Trophoblast cell (in vitro differentiated cells and primary cell): ENCODE measurements at regions not wholly inside any gene's neighbourhood (a gene's known extent, or its start where the extent isn't known, plus 50 kb on each side); places are given as distances from the start of the nearest gene placed in this dataset.

Experiments
- DNase-seq, 2 donors: peaks; one replicate each; pipeline ENCODE4 v3.0.0-alpha.2; 2016
- H2AFZ ChIP-seq: 2 replicates; pipeline ENCODE4 v1.6.1; 2013; ENCODE audit warnings: low read length, moderate library complexity, mild to moderate bottlenecking; ENCODE audit not compliant: insufficient read depth, poor library complexity
- H2AK5ac ChIP-seq: 2 replicates; pipeline ENCODE4 v1.6.1; 2013; ENCODE audit warnings: mild to moderate bottlenecking, low read length
- H2BK120ac ChIP-seq: 2 replicates; pipeline ENCODE4 v1.6.1; 2013; ENCODE audit warnings: low read length, mild to moderate bottlenecking, moderate library complexity; ENCODE audit not compliant: insufficient read depth, poor library complexity
- H2BK12ac ChIP-seq: 2 replicates; pipeline ENCODE4 v1.6.1; 2013; ENCODE audit warnings: mild to moderate bottlenecking, low read length, moderate library complexity
- H2BK5ac ChIP-seq: 2 replicates; pipeline ENCODE4 v1.6.1; 2013; ENCODE audit warnings: low read length, low read depth, moderate library complexity, mild to moderate bottlenecking; ENCODE audit not compliant: poor library complexity
- H3K14ac ChIP-seq: 2 replicates; pipeline ENCODE4 v1.6.1; 2013; ENCODE audit warnings: mild to moderate bottlenecking, low read length
- H3K18ac ChIP-seq: 2 replicates; pipeline ENCODE4 v1.6.1; 2013; ENCODE audit warnings: mild to moderate bottlenecking, low read length
- H3K23ac ChIP-seq: 2 replicates; pipeline ENCODE4 v1.6.1; 2013; ENCODE audit warnings: low read length
- H3K27ac ChIP-seq: 2 replicates; pipeline ENCODE4 v1.5.1; 2013; ENCODE audit warnings: low read depth, mild to moderate bottlenecking, inconsistent platforms, low read length, moderate library complexity
- H3K27me3 ChIP-seq: 2 replicates; pipeline ENCODE4 v1.6.1; 2013; ENCODE audit warnings: inconsistent platforms, mild to moderate bottlenecking, low read length, moderate library complexity; ENCODE audit not compliant: insufficient read depth
- H3K36me3 ChIP-seq, 2 experiments: 1 replicate in 1 of 2; 2 replicates in 1 of 2; pipeline ENCODE4 v1.6.1; 2013; ENCODE audit warnings: low read length in 2 of 2, mild to moderate bottlenecking in 2 of 2, moderate library complexity in 1 of 2; ENCODE audit not compliant: insufficient read depth in 2 of 2, control insufficient read depth in 1 of 2
- H3K4ac ChIP-seq: 2 replicates; pipeline ENCODE4 v1.6.1; 2013; ENCODE audit warnings: low read depth, mild to moderate bottlenecking, low read length, moderate library complexity
- H3K4me1 ChIP-seq, 2 experiments: 1 replicate in 1 of 2; 2 replicates in 1 of 2; pipeline ENCODE4 v1.6.1; 2013; ENCODE audit warnings: low read length in 2 of 2, mild to moderate bottlenecking in 2 of 2, moderate library complexity in 1 of 2; ENCODE audit not compliant: insufficient read depth in 2 of 2, control insufficient read depth in 1 of 2
- H3K4me2 ChIP-seq: 2 replicates; pipeline ENCODE4 v1.6.1; 2013; ENCODE audit warnings: inconsistent platforms, mild to moderate bottlenecking, low read length, moderate library complexity
- H3K4me3 ChIP-seq: 2 replicates; pipeline ENCODE4 v1.5.1; 2013; ENCODE audit warnings: mild to moderate bottlenecking, low read depth, low read length, inconsistent platforms
- H3K79me1 ChIP-seq: one replicate; pipeline ENCODE4 v1.6.1; 2013; ENCODE audit warnings: low read length
- H3K79me2 ChIP-seq: 2 replicates; pipeline ENCODE4 v1.6.1; 2013; ENCODE audit warnings: low read length, mild to moderate bottlenecking; ENCODE audit not compliant: control insufficient read depth, insufficient read depth, poor library complexity
- H3K9ac ChIP-seq: 2 replicates; pipeline ENCODE4 v1.6.1; 2013; ENCODE audit warnings: mild to moderate bottlenecking, low read length
- H3K9me3 ChIP-seq: 2 replicates; pipeline ENCODE4 v1.6.1; 2013; ENCODE audit warnings: low read depth, mild to moderate bottlenecking, control low read depth, inconsistent platforms, low read length; ENCODE audit not compliant: insufficient read depth
- H4K12ac ChIP-seq: 2 replicates; pipeline ENCODE4 v1.6.1; 2013; ENCODE audit warnings: low read depth, mild to moderate bottlenecking, low read length, moderate library complexity
- H4K8ac ChIP-seq: 2 replicates; pipeline ENCODE4 v1.6.1; 2013; ENCODE audit warnings: low read depth, mild to moderate bottlenecking, low read length, moderate library complexity
- H4K91ac ChIP-seq: one replicate; pipeline ENCODE4 v1.6.1; 2013; ENCODE audit warnings: low read depth, mild to moderate bottlenecking, low read length, moderate library complexity
- WGBS: extraction: QIAGEN DNeasy Blood & Tissue Kit; methylation state at CpG from one replicate; pipeline ENCODE4 v1.1.7; 2013; ENCODE audit warnings: missing lambda C conversion rate; ENCODE audit not compliant: insufficient read length, insufficient coverage; ENCODE audit errors: extremely low coverage; 5-methylcytosine and 5-hydroxymethylcytosine counted together

DNA sequence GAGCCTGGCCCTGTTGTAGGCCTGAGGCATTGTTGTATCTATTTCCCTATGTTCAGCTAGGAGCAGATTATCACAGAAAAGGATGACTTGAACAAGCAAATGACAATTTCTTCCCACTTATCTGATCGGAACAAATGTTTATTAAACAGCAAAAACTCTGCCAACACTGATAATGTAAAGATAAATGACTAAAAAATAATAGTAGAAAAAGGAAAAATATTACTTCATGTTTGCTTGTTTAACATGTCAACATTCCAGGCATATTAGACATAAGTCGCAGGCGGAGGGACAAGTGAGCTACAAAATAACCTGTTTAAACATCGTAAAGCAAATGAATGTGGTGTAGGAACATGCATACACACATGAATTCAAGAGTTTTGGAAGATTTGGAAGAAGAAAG lies 257.9 kb downstream of the TMX3 start:
- Histone ChIP-seq H2BK12ac (no peak overlapping the region), H3K9me3 (no peaks in the 10 kb centered on the region), H2AK5ac (no peak overlapping the region), H2AFZ (no peak overlapping the region), H2BK5ac (no peak overlapping the region), H3K79me2 (no peaks in the 10 kb centered on the region), H4K91ac (no peak overlapping the region), H3K27me3 (no peaks in the 10 kb centered on the region), H3K36me3 (no peaks in the 10 kb centered on the region), H3K27ac (no peak overlapping the region), H4K8ac (no peak overlapping the region), H3K4me2 (no peak overlapping the region), H3K9ac (no peak overlapping the region), H3K4ac (no peak overlapping the region), H4K12ac (no peak overlapping the region), H3K18ac (no peak overlapping the region), H3K4me3 (no peak overlapping the region), H3K79me1 (peaks cover 5% of the 10 kb centered on the region), H3K23ac (no peak overlapping the region), H3K14ac (no peak overlapping the region), H2BK120ac (no peak overlapping the region), H3K4me1 (peaks cover 2 to 8% of the 10 kb centered on the region in 2 experiments)
- DNase-seq: peak; percentile 20 to 67
- no CpG with 5 or more reads among the region's 4 CpGs for WGBS

DNA sequence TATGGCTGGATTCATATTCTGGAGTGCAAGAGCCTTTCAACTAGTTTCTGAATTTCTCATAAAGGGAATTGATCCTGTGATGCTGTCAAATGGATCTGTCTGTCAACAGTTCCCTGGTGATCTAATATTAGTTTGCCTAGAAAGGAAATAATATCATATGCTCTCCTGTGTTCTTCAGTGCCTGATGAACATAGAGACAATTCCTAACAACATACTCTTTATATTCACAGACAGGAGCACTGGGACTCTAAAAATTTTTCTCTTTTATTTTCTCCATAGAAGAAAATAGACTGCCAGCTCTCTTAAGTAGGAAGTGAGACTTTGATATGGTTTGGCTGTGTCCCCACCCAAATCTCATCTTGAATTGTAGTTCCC lies 259.7 kb downstream of the TMX3 start:
- Histone ChIP-seq H2BK12ac (no peak overlapping the region), H3K27me3 (no peaks in the 10 kb centered on the region), H3K9me3 (no peaks in the 10 kb centered on the region), H3K23ac (no peak overlapping the region), H3K79me1 (peaks cover 5% of the 10 kb centered on the region), H3K4me2 (no peak overlapping the region), H2AK5ac (no peak overlapping the region), H4K8ac (no peak overlapping the region), H2AFZ (no peak overlapping the region), H3K4ac (no peak overlapping the region), H3K36me3 (no peaks in the 10 kb centered on the region), H3K4me3 (no peak overlapping the region), H3K79me2 (no peaks in the 10 kb centered on the region), H3K18ac (no peak overlapping the region), H3K27ac (no peak overlapping the region), H3K14ac (no peak overlapping the region), H2BK5ac (no peak overlapping the region), H3K9ac (no peak overlapping the region), H4K12ac (no peak overlapping the region), H4K91ac (no peak overlapping the region), H3K4me1 (peaks cover 2 to 8% of the 10 kb centered on the region in 2 experiments), H2BK120ac (no peak overlapping the region)
- DNase-seq: no peak

DNA sequence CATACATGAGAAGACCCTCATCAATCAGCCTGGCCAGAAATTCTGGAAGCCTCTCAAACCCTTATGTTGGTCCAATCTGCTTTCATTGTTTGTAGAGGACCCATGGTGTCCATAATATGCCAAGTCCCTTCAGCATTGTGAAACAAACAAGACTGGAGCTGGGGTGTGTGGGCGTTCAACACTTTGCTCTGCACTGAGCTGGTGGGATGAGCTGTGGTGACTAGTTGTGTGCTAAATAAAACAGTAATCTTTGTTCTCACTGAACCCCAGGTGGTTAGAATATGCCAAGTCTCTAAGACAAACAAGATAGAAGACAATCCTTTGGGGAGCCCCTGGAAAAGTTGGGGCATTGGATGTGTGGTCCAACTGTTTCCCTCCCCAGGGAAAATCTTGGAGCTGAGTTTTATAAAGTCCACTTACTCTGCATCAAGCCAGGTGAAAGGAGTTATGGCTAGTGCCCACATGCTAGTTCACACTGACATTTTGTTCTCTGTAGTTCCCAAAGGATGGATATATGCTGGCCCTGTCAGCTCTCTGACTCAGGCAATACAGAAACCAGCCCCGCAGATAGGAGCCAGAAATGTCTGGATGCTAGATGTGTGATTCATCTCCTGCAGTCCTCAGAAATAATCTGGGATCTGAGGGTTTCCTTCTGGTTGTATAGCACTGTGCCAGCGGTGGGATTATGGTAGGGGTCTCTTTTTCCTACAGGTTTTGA lies 260.2 kb downstream of the TMX3 start:
- Histone ChIP-seq H3K9me3 (no peaks in the 10 kb centered on the region), H3K4ac (no peak overlapping the region), H2BK12ac (peak overlapping the region; percentile 87), H3K27ac (peak overlapping the region; percentile 6), H4K12ac (no peak overlapping the region), H3K23ac (no peak overlapping the region), H2BK5ac (peak overlapping the region; percentile 63), H3K9ac (no peak overlapping the region), H3K14ac (peak overlapping the region; percentile 61), H3K4me3 (no peak overlapping the region), H3K4me2 (no peak overlapping the region), H4K8ac (no peak overlapping the region), H2AK5ac (no peak overlapping the region), H3K79me2 (no peaks in the 10 kb centered on the region), H2BK120ac (peak overlapping the region; percentile 66), H3K36me3 (no peaks in the 10 kb centered on the region), H3K18ac (peak overlapping the region; percentile 71), H3K27me3 (no peaks in the 10 kb centered on the region), H2AFZ (no peak overlapping the region), H3K4me1 (peaks cover 2 to 8% of the 10 kb centered on the region in 2 experiments), H4K91ac (peak overlapping the region; percentile 47), H3K79me1 (peaks cover 5% of the 10 kb centered on the region)
- WGBS: no CpG with 5 or more reads among the region's 3 CpGs
- DNase-seq: peak; percentile 39 to 77

DNA sequence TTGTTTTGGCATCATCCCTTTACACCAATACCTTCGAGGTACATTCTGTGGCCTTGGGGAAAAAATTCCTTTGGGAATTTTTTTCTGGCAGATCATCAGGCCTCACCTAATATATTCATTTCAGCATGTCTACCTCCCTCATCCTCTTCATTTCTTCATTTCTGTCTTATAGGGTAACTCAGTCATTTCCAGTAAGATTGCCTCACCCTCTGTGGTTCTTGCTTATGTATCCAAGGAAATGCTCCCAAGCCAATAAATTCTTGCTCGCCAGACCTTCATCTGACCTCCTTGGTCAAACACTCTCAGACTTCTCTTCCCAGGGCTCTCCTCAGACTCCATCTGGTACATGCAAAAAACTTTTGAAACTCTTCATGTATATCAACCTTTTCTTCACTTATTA lies 265.6 kb downstream of the TMX3 start:
- H2BK5ac ChIP-seq: no peak overlapping the region
- no peaks in the 10 kb centered on the region for H3K79me2 ChIP-seq
- H3K79me1 ChIP-seq: no peaks in the 10 kb centered on the region
- no peak overlapping the region for H3K4ac ChIP-seq
- H4K12ac ChIP-seq: no peak overlapping the region
- WGBS: no CpG with 5 or more reads among the region's 2 CpGs
- peak; percentile 69 to 91 for DNase-seq
- H4K8ac ChIP-seq: no peak overlapping the region
- no peak overlapping the region for H3K4me2 ChIP-seq
- H3K36me3 ChIP-seq: no peaks in the 10 kb centered on the region
- H3K27ac ChIP-seq: no peak overlapping the region
- H3K18ac ChIP-seq: no peak overlapping the region
- H2AK5ac ChIP-seq: no peak overlapping the region
- H3K4me1 ChIP-seq: peaks cover 0 to under 1% of the 10 kb centered on the region in 2 experiments
- H3K23ac ChIP-seq: no peak overlapping the region
- no peak overlapping the region for H4K91ac ChIP-seq
- H3K4me3 ChIP-seq: no peak overlapping the region
- no peak overlapping the region for H3K14ac ChIP-seq
- no peaks in the 10 kb centered on the region for H3K27me3 ChIP-seq
- no peak overlapping the region for H2BK12ac ChIP-seq
- H3K9me3 ChIP-seq: no peaks in the 10 kb centered on the region
- H3K9ac ChIP-seq: no peak overlapping the region
- H2AFZ ChIP-seq: no peak overlapping the region
- H2BK120ac ChIP-seq: no peak overlapping the region
